ENCODE measurements at regions not wholly inside any gene's neighbourhood (a gene's known extent, or its start where the extent isn't known, plus 50 kb on each side); places are given as distances from the start of the nearest gene placed in this dataset.

GRCh38 chr5:102578362-102578761 is 79.6 kb upstream of the SLCO6A1 start:
- H3K4me1 ChIP-seq: no peaks in the 10 kb centered on the region
- DNase-seq (no peak), ATAC-seq (no peak)
- H3K4me3 ChIP-seq: no peak overlapping the region
- H3K9me3 ChIP-seq: no peaks in the 10 kb centered on the region
- TF ChIP-seq CTCF (IDR thresholded peaks at IDR 0.05): no peak
- TF ChIP-seq POLR2A (IDR thresholded peaks at IDR 0.05): no peak
- no peaks in the 10 kb centered on the region for H3K36me3 ChIP-seq
- H3K27me3 ChIP-seq: no peaks in the 10 kb centered on the region
- intact Hi-C loops (cut with DNase I): no loop called here
- no peak overlapping the region for H3K27ac ChIP-seq

GRCh38 chr5:102579379-102579778 is 80.6 kb upstream of the SLCO6A1 start:
- DNase-seq (no peak), ATAC-seq (no peak)
- Histone ChIP-seq H3K36me3 (no peaks in the 10 kb centered on the region), H3K27me3 (no peaks in the 10 kb centered on the region), H3K4me3 (no peak overlapping the region), H3K9me3 (no peaks in the 10 kb centered on the region), H3K27ac (no peak overlapping the region), H3K4me1 (peaks cover 0 to 3% (median 0%) of the 10 kb centered on the region in 4 donors)
- TF ChIP-seq CTCF (IDR thresholded peaks at IDR 0.05): no peak
- TF ChIP-seq POLR2A (IDR thresholded peaks at IDR 0.05): no peak
- 56% methylated on average over 1 of the region's 1 CpG for WGBS (ENCODE audit: insufficient coverage, low coverage, low lambda C conversion rate, missing lambda C conversion rate)
- intact Hi-C loops (cut with DNase I): no loop called here

- Histone ChIP-seq H3K9me3 (no peaks in the 10 kb centered on the region), H3K27me3 (no peaks in the 10 kb centered on the region), H3K36me3 (no peaks in the 10 kb centered on the region), H3K4me1 (peaks cover 0 to 3% (median 0%) of the 10 kb centered on the region in 4 donors), H3K27ac (no peak overlapping the region), H3K4me3 (no peak overlapping the region)
- TF ChIP-seq POLR2A (IDR thresholded peaks at IDR 0.05): no peak
- TF ChIP-seq CTCF (IDR thresholded peaks at IDR 0.05): no peak
- ATAC-seq (no peak), DNase-seq (no peak)
- intact Hi-C loops (cut with DNase I): no loop called here
Measured at GRCh38 chr5:102581011-102581410, 82.2 kb upstream of the SLCO6A1 start.

GRCh38 chr5:102582696-102583095 is 83.9 kb upstream of the SLCO6A1 start:
- ATAC-seq (no peak), DNase-seq (no peak)
- TF ChIP-seq POLR2A (IDR thresholded peaks at IDR 0.05) (no peak), CTCF (IDR thresholded peaks at IDR 0.05) (no peak)
- no peaks in the 10 kb centered on the region for H3K36me3 ChIP-seq
- no peaks in the 10 kb centered on the region for H3K9me3 ChIP-seq
- no peak overlapping the region for H3K4me3 ChIP-seq
- no peak overlapping the region for H3K27ac ChIP-seq
- intact Hi-C loops (cut with DNase I): no loop called here
- H3K4me1 ChIP-seq: peaks cover 0 to 3% (median 0%) of the 10 kb centered on the region in 4 donors
- no peaks in the 10 kb centered on the region for H3K27me3 ChIP-seq
- WGBS (ENCODE audit: insufficient coverage, low coverage, low lambda C conversion rate, missing lambda C conversion rate): 30% methylated on average over 3 of the region's 3 CpGs
